Testis (tissue), 2 donors: ENCODE measurements at regions not wholly inside any gene's neighbourhood (a gene's known extent, or its start where the extent isn't known, plus 50 kb on each side); places are given as distances from the start of the nearest gene placed in this dataset.

Experiments used
- POLR2A ChIP-seq: fragments of 450-650 bp; IDR thresholded peaks from one replicate; pipeline ENCODE4 v1.6.1; 2017; ENCODE audit warnings: antibody characterized with exemption, mild to moderate bottlenecking, moderate library complexity
- TF ChIP-seq, protein P1 (sequence below), 3 experiments: fragments of 450-650 bp in 2 of 3; fragments of 200-600 bp in 1 of 3; sonication (generic) in 1 of 3; IDR thresholded peaks; one replicate each; pipeline ENCODE4 v1.5.1; 2016 to 2019; ENCODE audit warnings: antibody characterized with exemption in 3 of 3, mild to moderate bottlenecking in 2 of 3, moderate library complexity in 1 of 3

DNA sequence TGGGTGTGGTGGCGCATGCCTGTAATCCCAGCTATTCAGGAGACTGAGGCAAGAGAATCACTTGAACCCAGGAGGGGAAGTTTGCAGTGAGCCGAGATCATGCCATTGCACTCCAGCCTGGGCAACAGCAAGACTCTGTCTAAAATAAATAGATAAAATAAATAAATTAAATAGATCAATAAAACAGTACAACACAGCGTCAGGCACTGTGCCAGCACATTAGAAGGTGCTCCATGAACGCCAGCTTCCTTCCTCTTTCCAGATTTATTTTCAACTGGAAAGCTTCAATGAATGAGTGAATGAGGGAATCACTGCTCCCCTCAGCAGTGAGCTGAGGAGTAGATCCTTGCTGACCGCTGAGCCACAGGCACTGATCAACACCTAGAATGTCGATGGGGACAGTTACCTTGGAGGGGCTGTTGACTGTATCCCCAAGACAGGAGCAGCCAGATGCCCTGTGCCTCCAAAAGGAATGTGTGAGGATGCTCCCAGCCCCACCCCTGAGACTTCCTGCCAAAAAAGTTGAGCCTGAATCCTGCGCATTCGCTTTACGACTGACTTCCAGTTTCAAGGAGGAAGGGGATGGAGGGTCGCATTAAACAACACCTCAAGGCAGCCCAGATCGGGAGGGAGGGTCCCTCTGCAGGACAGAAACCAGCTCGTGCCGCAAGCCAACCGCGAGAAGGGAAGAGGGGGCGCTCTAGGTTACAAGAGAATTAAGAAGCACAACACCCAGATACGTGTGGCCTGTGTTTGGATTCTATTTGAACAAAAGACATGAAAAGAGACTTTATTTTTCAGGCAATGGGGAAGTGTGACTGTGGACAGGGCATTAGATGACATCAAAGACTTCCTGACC lies 54.0 kb upstream of the CNOT6 start:
- TF ChIP-seq, protein P1, sequence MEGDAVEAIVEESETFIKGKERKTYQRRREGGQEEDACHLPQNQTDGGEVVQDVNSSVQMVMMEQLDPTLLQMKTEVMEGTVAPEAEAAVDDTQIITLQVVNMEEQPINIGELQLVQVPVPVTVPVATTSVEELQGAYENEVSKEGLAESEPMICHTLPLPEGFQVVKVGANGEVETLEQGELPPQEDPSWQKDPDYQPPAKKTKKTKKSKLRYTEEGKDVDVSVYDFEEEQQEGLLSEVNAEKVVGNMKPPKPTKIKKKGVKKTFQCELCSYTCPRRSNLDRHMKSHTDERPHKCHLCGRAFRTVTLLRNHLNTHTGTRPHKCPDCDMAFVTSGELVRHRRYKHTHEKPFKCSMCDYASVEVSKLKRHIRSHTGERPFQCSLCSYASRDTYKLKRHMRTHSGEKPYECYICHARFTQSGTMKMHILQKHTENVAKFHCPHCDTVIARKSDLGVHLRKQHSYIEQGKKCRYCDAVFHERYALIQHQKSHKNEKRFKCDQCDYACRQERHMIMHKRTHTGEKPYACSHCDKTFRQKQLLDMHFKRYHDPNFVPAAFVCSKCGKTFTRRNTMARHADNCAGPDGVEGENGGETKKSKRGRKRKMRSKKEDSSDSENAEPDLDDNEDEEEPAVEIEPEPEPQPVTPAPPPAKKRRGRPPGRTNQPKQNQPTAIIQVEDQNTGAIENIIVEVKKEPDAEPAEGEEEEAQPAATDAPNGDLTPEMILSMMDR (IDR thresholded peaks at IDR 0.05), result no peak
- TF ChIP-seq POLR2A, result no peak
